GM13976 (cell line): ENCODE measurements at regions not wholly inside any gene's neighbourhood (a gene's known extent, or its start where the extent isn't known, plus 50 kb on each side); places are given as distances from the start of the nearest gene placed in this dataset.
"Not testable (repeated sequence)": the region's sequence is repeated elsewhere in the genome, so short reads cannot be mapped to it uniquely, and the experiment has no call there.

Experiments
- DNase-seq: peaks from one replicate; pipeline ENCODE4 v3.0.0; 2012; ENCODE audit warnings: low spot score
- in situ Hi-C: fragments of 300-500 bp; cut with MboI; formaldehyde crosslinking; loops from one replicate; pipeline ENCODE4 v1.12.0; 2022; ENCODE audit warnings: low sequenced_read_pairs, mixed read lengths, inconsistent platforms; ENCODE audit not compliant: unreplicated experiment
- TF ChIP-seq, protein P1 (sequence below): IDR thresholded peaks from 2 replicates; pipeline ENCODE4 v1.5.1; 2012; ENCODE audit warnings: borderline replicate concordance, mild to moderate bottlenecking; ENCODE audit not compliant: insufficient read depth; ENCODE audit errors: extremely low read depth, missing control alignments, control extremely low read depth

DNA sequence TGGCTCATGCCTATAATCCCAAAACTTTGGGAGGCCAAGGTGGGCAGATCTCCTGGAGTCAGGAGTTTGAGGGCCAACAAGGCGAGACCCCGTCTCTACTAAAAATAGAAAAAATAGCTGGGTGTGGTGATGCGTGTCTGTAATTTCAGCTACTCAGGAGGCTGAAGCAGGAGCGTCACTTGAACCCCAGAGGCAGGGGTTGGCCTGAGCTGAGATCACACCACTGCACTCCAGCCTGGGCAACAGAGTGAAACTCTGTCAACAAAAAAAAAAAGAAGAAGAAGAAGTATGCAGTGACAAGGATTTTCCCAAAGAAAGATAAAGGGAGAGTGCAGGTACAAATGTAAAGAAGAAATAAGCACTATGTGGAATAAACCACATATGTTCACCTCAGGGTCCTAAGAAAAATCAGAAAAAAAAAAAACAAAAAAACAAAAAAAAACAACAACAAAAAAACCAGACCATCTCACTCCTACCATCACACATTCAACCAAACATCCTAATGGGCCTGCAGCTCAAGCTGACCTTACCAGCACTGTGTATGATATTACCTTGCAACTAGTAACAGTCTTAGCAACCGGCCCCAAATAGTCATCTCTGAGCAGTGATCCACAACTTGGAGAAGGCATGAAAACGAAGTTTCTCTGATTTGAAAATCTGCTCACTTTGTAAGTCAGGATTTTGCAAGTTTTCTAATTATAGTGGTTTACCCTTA is 296.7 kb upstream of the PROK2 start:
- TF ChIP-seq, protein P1, sequence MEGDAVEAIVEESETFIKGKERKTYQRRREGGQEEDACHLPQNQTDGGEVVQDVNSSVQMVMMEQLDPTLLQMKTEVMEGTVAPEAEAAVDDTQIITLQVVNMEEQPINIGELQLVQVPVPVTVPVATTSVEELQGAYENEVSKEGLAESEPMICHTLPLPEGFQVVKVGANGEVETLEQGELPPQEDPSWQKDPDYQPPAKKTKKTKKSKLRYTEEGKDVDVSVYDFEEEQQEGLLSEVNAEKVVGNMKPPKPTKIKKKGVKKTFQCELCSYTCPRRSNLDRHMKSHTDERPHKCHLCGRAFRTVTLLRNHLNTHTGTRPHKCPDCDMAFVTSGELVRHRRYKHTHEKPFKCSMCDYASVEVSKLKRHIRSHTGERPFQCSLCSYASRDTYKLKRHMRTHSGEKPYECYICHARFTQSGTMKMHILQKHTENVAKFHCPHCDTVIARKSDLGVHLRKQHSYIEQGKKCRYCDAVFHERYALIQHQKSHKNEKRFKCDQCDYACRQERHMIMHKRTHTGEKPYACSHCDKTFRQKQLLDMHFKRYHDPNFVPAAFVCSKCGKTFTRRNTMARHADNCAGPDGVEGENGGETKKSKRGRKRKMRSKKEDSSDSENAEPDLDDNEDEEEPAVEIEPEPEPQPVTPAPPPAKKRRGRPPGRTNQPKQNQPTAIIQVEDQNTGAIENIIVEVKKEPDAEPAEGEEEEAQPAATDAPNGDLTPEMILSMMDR = no peak
- DNase-seq = no peak
- in situ Hi-C loops = loop anchor here (10.0 kb wide), 1 partner anchor 743 kb away; no protein-coding TSS in a partner anchor

DNA sequence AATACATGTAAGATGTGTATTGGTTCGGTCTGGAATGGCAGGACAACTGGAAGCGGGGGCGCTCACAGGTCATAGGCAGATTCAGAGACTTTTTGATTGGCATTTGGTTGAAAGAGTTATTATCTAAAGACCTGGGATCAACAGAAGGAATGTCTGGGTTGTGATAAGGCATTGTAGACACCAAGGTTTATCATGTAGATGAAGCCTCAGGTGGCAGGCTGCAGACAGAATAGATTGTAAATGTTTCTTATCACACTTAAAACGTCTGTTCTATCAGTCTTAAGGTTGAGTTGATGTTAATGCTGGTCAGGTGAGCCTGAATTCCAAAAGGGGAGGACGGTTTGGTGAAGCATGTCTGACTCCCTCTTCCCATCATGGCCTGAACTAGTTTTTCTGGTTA is 295.9 kb upstream of the PROK2 start:
- in situ Hi-C loops = loop anchor here (10.0 kb wide), 1 partner anchor 744 kb away; no protein-coding TSS in a partner anchor
- no peak for DNase-seq
- TF ChIP-seq, protein P1 = no peak

DNA sequence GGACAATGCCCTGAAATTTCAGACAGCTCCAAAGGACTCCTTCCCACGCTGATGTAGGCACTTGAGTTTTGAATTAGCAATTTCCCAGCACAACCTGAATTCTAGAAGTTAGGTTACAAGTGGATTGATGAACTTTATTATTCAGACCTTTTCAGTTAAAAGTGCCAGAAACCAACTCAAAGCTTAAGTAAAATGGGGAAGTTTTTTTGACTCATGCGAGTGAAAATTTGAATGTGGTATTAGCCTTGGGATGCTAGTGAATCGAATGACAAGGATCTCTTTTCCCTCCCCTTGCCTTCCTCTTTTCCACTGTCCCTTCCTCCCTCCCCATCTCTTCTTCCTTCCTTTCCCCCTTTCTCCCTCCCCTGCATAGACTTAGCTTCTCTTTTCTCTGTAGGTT is 295.1 kb upstream of the PROK2 start:
- no peak for DNase-seq
- in situ Hi-C loops = loop anchor here (10.0 kb wide), 1 partner anchor 745 kb away; no protein-coding TSS in a partner anchor
- TF ChIP-seq, protein P1 = no peak

DNA sequence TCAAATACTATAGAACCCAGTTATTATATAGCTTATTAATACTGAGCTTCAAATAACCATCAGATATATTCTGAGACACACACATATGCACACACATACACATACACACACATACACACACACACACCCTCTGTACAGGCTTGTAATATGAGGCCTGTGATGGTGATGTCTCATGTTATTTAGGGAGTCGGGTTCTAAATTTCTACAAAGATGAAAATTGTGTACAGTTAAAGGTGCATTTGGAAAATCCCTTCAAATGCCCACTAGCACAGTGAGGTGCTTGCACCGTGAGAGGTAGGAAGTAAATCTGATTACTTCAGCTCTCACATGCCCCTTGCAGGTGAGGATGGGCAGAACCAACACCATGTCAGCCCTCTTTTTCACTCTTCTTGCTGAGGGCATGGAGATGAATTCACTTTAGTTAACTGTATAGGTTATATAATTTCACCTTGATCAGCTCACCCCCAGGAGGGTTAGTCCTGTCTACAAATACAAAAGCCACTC is 294.5 kb upstream of the PROK2 start:
- in situ Hi-C loops = no loop called here
- no peak for DNase-seq
- TF ChIP-seq, protein P1 = no peak

DNA sequence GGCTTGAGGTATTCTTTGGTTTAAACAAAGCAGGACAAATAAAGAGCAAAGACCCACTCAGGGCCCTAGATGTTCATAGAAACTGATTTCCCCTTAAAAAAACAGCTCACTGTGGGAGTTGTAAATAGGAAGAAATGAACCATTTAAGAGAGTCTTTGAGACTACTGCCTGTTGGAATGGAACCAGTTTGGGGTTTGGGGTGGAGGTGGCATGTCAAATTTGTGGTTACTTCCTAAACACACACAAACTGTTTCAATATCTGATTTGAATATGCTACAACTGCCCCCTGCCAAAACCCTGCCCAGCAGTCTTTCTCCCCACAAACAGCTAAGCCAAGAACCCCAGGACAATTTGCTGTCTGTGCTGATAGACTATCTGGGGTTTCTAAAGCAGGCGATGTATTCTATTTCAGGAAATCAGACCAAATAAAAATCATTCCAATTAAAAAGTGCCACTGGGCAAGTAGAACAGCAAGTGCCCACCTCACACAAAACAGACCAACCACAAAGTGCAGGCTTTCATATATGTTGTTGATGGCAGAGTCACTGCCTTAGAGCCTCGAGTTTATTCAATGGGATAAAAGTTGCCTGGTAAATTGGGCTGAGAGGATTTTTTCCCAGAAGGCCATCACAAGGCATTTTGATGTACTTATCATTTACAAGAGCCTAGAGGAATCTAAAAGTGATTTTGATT is 293.9 kb upstream of the PROK2 start:
- in situ Hi-C loops = no loop called here
- TF ChIP-seq, protein P1 = no peak
- DNase-seq = no peak

DNA sequence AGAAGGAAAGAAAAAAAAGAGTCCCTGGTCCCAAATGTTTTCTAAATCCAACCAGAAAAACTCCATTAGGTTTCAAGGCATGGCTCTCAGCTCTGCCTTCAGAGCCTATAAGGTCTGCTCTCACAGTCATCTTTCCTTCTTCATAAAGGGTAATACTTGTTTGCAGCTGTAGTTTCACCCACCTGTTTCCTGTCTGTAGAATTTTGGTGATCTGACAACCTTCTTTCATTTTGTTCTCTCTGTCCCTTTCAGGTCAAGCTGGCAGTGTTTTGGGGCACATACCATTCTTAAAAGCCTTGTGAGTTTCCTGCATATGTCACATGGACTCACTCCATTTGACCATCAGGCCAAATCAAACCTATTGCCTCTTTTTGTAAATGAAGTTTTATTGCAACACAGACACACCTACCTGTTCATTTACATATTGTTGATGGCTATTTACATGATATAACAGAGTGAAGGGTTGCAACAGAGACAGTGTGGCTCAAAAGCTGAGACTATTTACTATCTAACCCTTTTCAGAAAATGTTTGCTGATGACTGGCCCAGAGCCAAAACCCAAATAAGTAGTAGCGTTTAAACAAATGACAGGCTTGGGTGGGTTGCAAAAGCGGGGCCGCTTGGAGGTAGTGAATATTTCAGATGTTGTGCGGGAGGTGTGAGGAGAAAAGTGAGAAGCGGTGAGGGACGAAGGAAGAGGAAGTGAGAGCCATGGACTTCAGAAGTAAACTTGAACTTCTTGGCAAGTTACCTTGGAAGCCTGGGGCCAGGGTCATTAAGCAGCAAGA is 292.7 kb upstream of the PROK2 start:
- in situ Hi-C loops = no loop called here
- no peak for DNase-seq
- TF ChIP-seq, protein P1 = no peak

DNA sequence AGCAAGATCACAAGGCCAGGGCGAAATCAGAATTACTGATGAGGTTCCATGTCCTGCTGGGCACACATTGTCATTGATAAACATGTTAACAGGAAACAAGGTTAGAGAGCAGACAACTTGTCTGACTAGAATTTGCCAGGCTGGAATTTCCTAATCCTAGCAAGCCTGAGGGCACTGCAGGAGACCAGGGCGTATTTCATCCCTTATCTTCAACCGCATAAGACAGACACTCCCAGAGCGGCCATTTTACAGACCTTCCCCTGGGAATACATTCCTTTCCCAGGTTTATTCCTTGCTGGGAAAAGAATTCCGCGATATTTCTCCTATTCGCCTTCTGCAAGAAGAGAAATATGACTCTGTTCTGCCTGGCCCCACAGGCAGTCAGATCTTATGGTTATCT is 290.9 kb upstream of the PROK2 start:
- in situ Hi-C loops, DNase-seq: not testable (repeated sequence)
